A673 (cell line): ENCODE measurements at regions not wholly inside any gene's neighbourhood (a gene's known extent, or its start where the extent isn't known, plus 50 kb on each side); places are given as distances from the start of the nearest gene placed in this dataset.

Source experiments
- CTCF ChIP-seq: fragments of 300-800, 200-600 bp; sonication (generic); conservative IDR thresholded peaks from 2 replicates; pipeline ENCODE4 v1.5.1; 2017; ENCODE audit warnings: low read depth, mild to moderate bottlenecking, antibody characterized with exemption, low read length, moderate library complexity, mixed read lengths
- EZH2 ChIP-seq: fragments of 200-600 bp; sonication (generic); IDR thresholded peaks from 2 replicates; pipeline ENCODE4 v1.6.1; 2017; ENCODE audit warnings: borderline replicate concordance, low read depth, mild to moderate bottlenecking, mixed read lengths, antibody characterized with exemption, low read length; ENCODE audit not compliant: poor library complexity, severe bottlenecking

DNA sequence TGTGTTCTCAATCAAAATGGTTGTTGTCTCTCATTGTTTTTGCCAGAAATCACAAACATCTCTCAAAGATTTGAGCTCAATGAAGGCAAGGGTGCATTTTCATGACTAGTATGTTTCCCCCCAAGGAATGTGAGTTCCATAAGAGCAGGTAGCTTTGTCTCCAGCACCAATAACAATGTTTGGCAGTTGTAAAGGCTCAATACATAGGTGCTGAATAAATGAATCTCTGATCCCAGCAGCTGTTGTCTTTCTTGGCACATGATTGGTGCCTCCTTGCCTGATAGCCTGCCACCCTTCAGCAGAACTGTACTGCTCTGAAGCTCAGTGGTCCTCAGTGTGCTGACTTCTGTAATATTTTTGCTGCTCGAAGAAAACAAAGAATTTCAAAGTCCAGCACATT lies 103.1 kb upstream of the CDH11 start:
- TF ChIP-seq EZH2 (no peak), CTCF (no peak)
